ENCODE measurements at regions not wholly inside any gene's neighbourhood (a gene's known extent, or its start where the extent isn't known, plus 50 kb on each side); places are given as distances from the start of the nearest gene placed in this dataset.

DNA sequence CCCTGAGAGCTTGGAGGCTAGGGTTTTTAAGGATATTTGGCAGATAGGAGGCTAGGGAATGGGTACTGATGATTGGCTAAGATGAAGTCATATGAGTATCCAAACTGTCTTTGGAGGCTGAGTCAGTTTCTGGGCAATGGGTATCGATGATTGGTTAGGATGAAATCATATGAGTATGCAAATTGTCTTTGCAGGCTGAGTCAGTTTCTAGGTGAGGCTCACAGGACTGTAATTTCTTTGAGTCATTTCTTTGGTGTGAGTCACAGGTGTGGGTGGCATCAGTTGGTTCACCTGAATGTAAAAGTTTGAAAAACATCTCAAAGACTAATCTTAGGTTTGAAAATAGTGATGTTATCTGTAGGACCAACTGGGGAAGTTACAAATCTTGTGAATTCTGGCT lies 1068.0 kb downstream of the NR2F1-AS1 start:
- DNase-seq (ENCODE audit: low read depth), result no peak
- TF ChIP-seq, protein P1, sequence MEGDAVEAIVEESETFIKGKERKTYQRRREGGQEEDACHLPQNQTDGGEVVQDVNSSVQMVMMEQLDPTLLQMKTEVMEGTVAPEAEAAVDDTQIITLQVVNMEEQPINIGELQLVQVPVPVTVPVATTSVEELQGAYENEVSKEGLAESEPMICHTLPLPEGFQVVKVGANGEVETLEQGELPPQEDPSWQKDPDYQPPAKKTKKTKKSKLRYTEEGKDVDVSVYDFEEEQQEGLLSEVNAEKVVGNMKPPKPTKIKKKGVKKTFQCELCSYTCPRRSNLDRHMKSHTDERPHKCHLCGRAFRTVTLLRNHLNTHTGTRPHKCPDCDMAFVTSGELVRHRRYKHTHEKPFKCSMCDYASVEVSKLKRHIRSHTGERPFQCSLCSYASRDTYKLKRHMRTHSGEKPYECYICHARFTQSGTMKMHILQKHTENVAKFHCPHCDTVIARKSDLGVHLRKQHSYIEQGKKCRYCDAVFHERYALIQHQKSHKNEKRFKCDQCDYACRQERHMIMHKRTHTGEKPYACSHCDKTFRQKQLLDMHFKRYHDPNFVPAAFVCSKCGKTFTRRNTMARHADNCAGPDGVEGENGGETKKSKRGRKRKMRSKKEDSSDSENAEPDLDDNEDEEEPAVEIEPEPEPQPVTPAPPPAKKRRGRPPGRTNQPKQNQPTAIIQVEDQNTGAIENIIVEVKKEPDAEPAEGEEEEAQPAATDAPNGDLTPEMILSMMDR (IDR thresholded peaks at IDR 0.05; ENCODE audit: low read length, missing control alignments), result no peak
- H3K4me3 ChIP-seq (replicated peaks; ENCODE audit: low read depth, low read length), result no peak overlapping the region

DNA sequence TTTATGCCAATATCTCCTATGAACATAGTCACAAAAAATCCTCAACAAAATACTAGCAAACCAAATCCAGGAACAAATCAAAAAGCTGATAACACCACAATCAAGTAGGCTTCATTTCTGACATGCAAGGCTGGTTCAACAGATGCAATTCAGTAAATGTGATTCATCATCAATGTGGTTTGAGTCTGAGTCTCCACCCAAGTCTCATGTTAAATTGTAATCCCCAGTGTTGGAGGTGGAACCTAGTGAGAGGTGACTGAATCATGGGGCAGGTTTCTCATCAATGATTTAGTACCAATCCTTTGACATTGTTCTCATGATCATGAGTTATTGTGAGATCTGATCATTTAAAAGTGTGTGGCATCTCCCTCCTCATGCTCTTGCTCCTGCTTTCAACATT lies 1072.7 kb downstream of the NR2F1-AS1 start:
- DNase-seq (ENCODE audit: low read depth), result no peak
- TF ChIP-seq, protein P1 (IDR thresholded peaks at IDR 0.05; ENCODE audit: low read length, missing control alignments), result no peak
- no peak overlapping the region for H3K4me3 ChIP-seq (replicated peaks; ENCODE audit: low read depth, low read length)

DNA sequence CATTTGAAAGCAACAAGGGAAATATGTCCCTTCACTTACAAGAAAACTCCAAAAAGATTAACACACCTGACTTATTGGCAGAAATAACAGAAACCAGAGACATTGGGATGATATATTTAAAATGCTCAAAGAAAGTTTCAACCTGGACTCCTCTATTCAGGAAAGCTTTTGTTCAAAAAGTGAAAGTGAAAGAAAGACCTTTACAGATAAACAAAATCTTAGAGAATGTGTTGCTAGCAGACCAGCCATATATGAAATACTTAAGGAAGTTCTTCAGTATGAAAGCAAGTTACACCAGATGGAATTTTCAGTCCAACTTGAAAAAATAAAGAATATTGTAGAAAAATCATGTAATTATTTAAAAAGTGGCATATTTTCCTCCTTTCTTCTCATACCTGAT lies 1075.1 kb downstream of the NR2F1-AS1 start:
- DNase-seq (ENCODE audit: low read depth), result peak; percentile 29
- TF ChIP-seq, protein P1 (IDR thresholded peaks at IDR 0.05; ENCODE audit: low read length, missing control alignments), result no peak
- H3K4me3 ChIP-seq (replicated peaks; ENCODE audit: low read depth, low read length), result peak overlapping the region; percentile 18

DNA sequence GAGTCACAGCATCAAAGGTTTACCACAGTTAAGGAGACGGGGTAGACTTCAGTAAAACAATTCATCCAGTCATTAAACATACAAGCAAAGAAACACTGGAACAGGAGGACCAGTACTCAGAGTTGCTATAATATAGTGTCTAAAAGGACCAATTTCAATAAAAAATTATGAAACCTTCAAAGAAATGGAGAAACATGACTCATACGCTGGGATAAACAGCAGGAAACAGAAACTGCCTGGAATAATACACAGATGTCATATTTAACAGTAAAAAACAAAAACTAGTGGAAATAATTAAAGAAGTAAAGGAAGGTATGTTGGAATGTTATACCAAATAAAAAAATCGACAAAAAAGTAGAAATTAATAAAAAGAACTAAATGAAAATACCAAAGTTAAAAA lies 1075.9 kb downstream of the NR2F1-AS1 start:
- H3K4me3 ChIP-seq (replicated peaks; ENCODE audit: low read depth, low read length), result no peak overlapping the region
- DNase-seq (ENCODE audit: low read depth), result peak; percentile 37
- TF ChIP-seq, protein P1 (IDR thresholded peaks at IDR 0.05; ENCODE audit: low read length, missing control alignments), result no peak

DNA sequence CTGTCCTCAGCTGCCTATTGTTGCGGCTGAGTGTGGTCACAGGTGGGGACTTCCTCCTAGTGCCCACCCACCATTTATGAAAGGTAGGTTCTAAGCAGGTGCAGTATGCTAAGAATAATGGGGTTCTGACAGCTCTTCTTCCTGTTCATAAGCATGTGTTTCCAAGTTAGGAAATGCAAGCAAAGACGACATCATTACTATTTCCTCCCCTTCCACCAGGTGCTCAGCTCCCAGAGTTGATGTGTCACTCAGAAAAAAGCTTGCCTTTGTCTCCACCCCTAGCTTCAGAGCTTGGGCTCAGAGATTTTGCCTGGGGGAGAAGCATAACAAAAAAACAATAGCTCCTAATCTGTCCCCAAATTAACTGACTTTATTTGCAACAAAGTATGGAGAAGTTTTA lies 1076.7 kb downstream of the NR2F1-AS1 start:
- DNase-seq (ENCODE audit: low read depth), result peak; percentile 5
- no peak overlapping the region for H3K4me3 ChIP-seq (replicated peaks; ENCODE audit: low read depth, low read length)
- TF ChIP-seq, protein P1 (IDR thresholded peaks at IDR 0.05; ENCODE audit: low read length, missing control alignments), result no peak

DNA sequence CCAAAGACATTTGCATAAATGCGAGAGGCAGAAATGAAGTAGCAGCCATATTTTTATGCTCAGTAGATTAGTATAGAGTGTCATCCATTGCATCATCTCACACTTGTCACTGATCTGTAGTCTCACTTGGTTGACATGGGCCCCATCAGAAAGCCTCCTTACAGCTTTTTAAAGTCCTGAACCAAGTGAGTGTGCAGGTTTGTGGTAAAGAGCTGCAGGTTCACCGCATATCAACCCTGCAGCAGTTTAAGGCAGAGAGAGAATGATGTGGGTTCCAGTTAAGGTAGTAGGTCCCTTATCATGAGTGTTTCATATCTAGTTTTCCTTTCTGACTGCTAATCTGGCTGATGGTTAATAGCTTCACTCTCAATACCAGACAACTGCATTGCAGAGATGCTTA lies 1080.3 kb downstream of the NR2F1-AS1 start:
- no peak overlapping the region for H3K4me3 ChIP-seq (replicated peaks; ENCODE audit: low read depth, low read length)
- DNase-seq (ENCODE audit: low read depth), result no peak
- TF ChIP-seq, protein P1 (IDR thresholded peaks at IDR 0.05; ENCODE audit: low read length, missing control alignments), result no peak

DNA sequence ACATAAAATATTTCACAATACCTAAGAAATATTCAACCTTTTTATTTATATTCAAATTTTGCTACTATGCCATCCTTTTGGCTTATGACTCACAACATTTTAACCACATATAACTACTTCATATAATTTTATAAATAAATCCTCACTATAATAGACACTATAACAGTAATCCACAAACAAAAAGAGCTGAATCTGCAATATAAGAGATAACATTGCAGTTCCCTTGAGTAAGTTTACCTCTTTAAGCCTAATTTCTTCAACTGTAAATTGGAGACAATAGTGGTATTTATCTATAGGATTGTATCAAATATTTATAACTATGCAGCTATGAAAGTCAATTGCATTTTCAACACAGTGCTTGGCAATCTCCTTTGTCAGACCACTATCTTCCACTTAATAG lies 1084.5 kb downstream of the NR2F1-AS1 start:
- no peak overlapping the region for H3K4me3 ChIP-seq (replicated peaks; ENCODE audit: low read depth, low read length)
- TF ChIP-seq, protein P1 (IDR thresholded peaks at IDR 0.05; ENCODE audit: low read length, missing control alignments), result no peak
- no peak for DNase-seq (ENCODE audit: low read depth)
